ENCODE measurements at regions not wholly inside any gene's neighbourhood (a gene's known extent, or its start where the extent isn't known, plus 50 kb on each side); places are given as distances from the start of the nearest gene placed in this dataset.
A peak's percentile ranks its signal among the peaks of the same experiment; 100 is the strongest.

DNA sequence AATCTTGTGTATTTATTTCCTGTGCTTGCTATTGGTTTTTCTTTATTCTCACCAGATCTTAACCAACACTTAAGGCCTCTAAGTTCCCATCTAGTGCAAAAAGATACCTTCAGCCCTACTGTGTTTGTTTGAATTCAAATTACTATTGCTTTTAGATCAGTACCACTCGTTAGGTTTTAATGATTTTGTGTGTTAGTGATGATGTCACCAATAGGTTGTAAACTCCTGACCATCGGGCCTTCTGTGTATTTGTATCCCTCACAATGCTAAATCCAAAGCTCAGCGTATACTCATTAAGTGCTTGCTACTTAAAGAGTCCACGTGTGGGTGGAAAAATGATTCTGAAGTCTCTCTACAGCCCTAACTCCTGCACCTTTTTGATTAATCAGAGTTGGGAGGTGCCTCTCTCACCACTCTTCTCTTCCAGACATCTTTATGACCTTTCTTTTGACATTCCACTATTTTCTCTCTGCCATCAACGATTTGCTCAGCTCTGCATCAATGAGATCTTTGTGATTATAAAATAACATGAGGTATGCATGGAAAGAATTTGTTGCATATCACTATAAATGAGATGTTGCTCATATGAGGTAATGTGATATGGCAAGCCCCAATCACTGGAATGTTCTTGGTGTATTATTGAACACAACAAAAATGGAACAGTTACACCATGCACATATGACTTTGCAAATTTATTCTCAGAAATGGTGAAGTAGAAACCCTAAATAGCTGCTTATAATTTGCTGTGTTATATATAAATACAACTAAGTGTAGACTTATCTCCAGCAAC lies 55.1 kb upstream of the LAMA2 start:
- H3K27me3 ChIP-seq: no peaks in the 10 kb centered on the region
- H3K9me3 ChIP-seq: no peaks in the 10 kb centered on the region
- ATAC-seq (no peak), DNase-seq (no peak)
- H3K27ac ChIP-seq: no peak overlapping the region
- H3K4me1 ChIP-seq: no peaks in the 10 kb centered on the region
- intact Hi-C loops (cut with DNase I): no loop called here
- H3K36me3 ChIP-seq: no peaks in the 10 kb centered on the region
- H3K4me3 ChIP-seq: no peak overlapping the region
- TF ChIP-seq, protein P1, sequence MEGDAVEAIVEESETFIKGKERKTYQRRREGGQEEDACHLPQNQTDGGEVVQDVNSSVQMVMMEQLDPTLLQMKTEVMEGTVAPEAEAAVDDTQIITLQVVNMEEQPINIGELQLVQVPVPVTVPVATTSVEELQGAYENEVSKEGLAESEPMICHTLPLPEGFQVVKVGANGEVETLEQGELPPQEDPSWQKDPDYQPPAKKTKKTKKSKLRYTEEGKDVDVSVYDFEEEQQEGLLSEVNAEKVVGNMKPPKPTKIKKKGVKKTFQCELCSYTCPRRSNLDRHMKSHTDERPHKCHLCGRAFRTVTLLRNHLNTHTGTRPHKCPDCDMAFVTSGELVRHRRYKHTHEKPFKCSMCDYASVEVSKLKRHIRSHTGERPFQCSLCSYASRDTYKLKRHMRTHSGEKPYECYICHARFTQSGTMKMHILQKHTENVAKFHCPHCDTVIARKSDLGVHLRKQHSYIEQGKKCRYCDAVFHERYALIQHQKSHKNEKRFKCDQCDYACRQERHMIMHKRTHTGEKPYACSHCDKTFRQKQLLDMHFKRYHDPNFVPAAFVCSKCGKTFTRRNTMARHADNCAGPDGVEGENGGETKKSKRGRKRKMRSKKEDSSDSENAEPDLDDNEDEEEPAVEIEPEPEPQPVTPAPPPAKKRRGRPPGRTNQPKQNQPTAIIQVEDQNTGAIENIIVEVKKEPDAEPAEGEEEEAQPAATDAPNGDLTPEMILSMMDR (IDR thresholded peaks at IDR 0.05): no peak

DNA sequence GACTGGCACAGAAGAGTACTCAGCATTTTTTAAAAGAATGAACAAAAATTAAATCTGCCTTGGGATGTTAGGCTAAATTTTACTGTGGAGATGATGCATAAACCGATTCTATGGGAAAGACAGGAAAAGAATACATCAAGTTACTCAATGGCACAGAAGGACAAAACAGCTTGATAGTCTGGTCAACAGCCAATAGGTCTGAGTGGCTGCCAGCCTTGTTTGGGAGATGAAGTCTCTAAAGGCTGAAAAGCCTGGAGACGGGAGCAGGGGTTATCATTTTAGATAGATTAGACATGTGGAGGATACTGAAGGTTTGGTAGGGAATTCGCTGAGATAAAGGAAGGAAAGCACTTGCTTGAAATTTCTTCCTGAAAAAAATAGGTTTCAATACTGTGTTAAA lies 56.3 kb upstream of the LAMA2 start:
- TF ChIP-seq, protein P1 (IDR thresholded peaks at IDR 0.05): no peak

DNA sequence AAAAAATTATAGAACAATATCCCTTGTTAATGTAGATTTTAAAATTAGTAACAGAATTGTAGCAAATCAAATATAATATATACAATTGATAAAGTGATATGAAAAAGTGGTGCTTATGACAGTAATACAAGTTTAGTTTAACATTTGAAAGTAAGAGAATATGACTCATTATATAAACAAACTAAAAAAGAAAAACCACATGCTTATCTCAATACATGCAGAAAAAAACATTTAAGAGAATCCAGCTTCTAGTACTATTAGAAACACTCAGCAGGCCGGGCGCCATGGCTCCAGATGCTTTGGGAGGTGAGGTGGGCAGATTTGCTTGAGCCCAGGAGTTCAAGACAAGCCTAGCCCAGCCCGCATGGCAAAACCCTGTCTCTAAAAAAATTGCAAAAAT lies 60.7 kb upstream of the LAMA2 start:
- intact Hi-C loops (cut with DNase I): no loop called here
- H3K4me3 ChIP-seq: no peak overlapping the region
- TF ChIP-seq, protein P1 (IDR thresholded peaks at IDR 0.05): no peak
- H3K27me3 ChIP-seq: no peaks in the 10 kb centered on the region
- DNase-seq (peak in 1 of 4 donors; percentile 74), ATAC-seq (peak; percentile 43)
- no peaks in the 10 kb centered on the region for H3K9me3 ChIP-seq
- no peak overlapping the region for H3K27ac ChIP-seq
- no peaks in the 10 kb centered on the region for H3K4me1 ChIP-seq
- H3K36me3 ChIP-seq: no peaks in the 10 kb centered on the region

More for the DNA sequence above, 56.3 kb upstream of the LAMA2 start:
- intact Hi-C loops (cut with DNase I): no loop called here
- H3K27me3 ChIP-seq: no peaks in the 10 kb centered on the region
- no peaks in the 10 kb centered on the region for H3K9me3 ChIP-seq
- no peak overlapping the region for H3K27ac ChIP-seq
- no peak for ATAC-seq
- no peaks in the 10 kb centered on the region for H3K4me1 ChIP-seq
- no peak for DNase-seq
- H3K36me3 ChIP-seq: no peaks in the 10 kb centered on the region
- no peak overlapping the region for H3K4me3 ChIP-seq

DNA sequence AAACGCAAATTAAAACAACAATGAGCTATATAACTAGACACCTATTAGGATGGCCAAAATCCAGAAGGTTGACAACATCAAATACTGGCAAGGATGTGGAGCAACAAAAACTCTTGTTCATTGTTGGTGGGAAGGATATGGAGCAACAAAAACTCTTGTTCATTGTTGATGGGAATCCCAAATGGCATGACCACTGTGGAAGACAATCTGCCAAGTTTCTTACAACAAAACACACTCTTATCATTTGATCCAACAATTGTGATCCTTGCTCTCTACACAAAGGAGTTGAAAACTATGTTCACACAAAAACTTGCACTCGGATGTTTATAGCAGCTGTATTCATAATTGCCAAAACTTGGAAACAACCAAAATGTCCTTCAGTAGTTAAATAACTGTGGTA lies 61.8 kb upstream of the LAMA2 start:
- TF ChIP-seq, protein P1 (IDR thresholded peaks at IDR 0.05): no peak
- no peaks in the 10 kb centered on the region for H3K9me3 ChIP-seq
- H3K27ac ChIP-seq: no peak overlapping the region
- no peaks in the 10 kb centered on the region for H3K4me1 ChIP-seq
- no peaks in the 10 kb centered on the region for H3K27me3 ChIP-seq
- no peaks in the 10 kb centered on the region for H3K36me3 ChIP-seq
- DNase-seq (no peak), ATAC-seq (no peak)
- intact Hi-C loops (cut with DNase I): no loop called here
- no peak overlapping the region for H3K4me3 ChIP-seq

DNA sequence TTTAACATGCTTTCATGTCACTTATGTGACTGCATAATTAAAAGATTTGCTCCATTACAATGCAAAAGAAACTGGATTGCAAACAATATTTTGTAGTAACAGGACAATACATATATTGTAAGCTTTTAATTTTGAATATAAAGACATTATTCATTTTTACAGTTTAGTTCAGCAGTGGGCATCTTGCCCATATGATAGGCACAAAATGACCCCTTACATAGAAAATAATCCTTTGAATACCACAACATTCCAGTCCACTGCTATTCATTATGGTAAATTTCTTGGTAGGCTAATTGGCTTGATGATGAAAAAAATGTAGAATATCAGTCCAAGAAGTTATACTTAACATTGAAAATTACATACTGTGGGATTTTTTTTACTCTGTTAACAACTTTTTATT lies 74.1 kb upstream of the LAMA2 start:
- DNase-seq (no peak), ATAC-seq (no peak)
- Histone ChIP-seq H3K9me3 (no peaks in the 10 kb centered on the region), H3K4me1 (no peaks in the 10 kb centered on the region), H3K27me3 (no peaks in the 10 kb centered on the region), H3K4me3 (no peak overlapping the region), H3K27ac (no peak overlapping the region), H3K36me3 (no peaks in the 10 kb centered on the region)
- intact Hi-C loops (cut with DNase I): no loop called here
- TF ChIP-seq, protein P1 (IDR thresholded peaks at IDR 0.05): no peak

Measured in left lung (tissue), 4 donors.